Skeletal muscle tissue (tissue), 3 donors: ENCODE measurements at regions not wholly inside any gene's neighbourhood (a gene's known extent, or its start where the extent isn't known, plus 50 kb on each side); places are given as distances from the start of the nearest gene placed in this dataset.
"Not testable (repeated sequence)": the region's sequence is repeated elsewhere in the genome, so short reads cannot be mapped to it uniquely, and the experiment has no call there.

ENCODE experiments used
- H3K27ac ChIP-seq: one replicate; pipeline ENCODE4 v1.7.0; 2013; ENCODE audit warnings: mild to moderate bottlenecking, low read depth, low read length, inconsistent platforms
- H3K27me3 ChIP-seq, 3 donors: one replicate each; pipeline ENCODE4 v1.7.0; 2013; ENCODE audit warnings: low read length in 3 of 3; ENCODE audit not compliant: control insufficient read depth in 3 of 3, insufficient read depth in 3 of 3
- H3K36me3 ChIP-seq, 3 donors: one replicate each; pipeline ENCODE4 v1.7.0; 2013; ENCODE audit warnings: low read length in 3 of 3; ENCODE audit not compliant: control insufficient read depth in 3 of 3, insufficient read depth in 3 of 3
- H3K4me1 ChIP-seq, 3 donors: one replicate each; pipeline ENCODE4 v1.7.0; 2013; ENCODE audit warnings: low read length in 3 of 3, mild to moderate bottlenecking in 3 of 3; ENCODE audit not compliant: control insufficient read depth in 3 of 3, insufficient read depth in 3 of 3
- H3K4me3 ChIP-seq, 3 donors: one replicate each; pipeline ENCODE4 v1.7.0; 2013; ENCODE audit warnings: low read length in 3 of 3
- H3K9ac ChIP-seq, 3 donors: one replicate each; pipeline ENCODE4 v1.7.0; 2013; ENCODE audit warnings: low read length in 3 of 3, mild to moderate bottlenecking in 3 of 3, moderate library complexity in 2 of 3, low read depth in 1 of 3
- H3K9me3 ChIP-seq, 3 donors: one replicate each; pipeline ENCODE4 v1.7.0; 2013; ENCODE audit warnings: low read length in 3 of 3; ENCODE audit not compliant: control insufficient read depth in 3 of 3
- donor health status: Osteomylitis.

- Histone ChIP-seq H3K36me3 (no peaks in the 10 kb centered on the region), H3K27me3 (no peaks in the 10 kb centered on the region), H3K4me3 (no peak overlapping the region), H3K27ac (no peak overlapping the region), H3K9me3 (no peaks in the 10 kb centered on the region), H3K9ac (no peak overlapping the region), H3K4me1 (no peaks in the 10 kb centered on the region)
These were observed 486.0 kb downstream of the BCKDHB start for GRCh38 chr6:80592436-80592835.

- H3K9ac ChIP-seq = no peak overlapping the region
- no peaks in the 10 kb centered on the region for H3K36me3 ChIP-seq
- H3K9me3 ChIP-seq = no peaks in the 10 kb centered on the region
These were observed 479.8 kb downstream of the BCKDHB start for GRCh38 chr6:80586242-80586641.

GRCh38 chr6:80579391-80580023 lies 473.0 kb downstream of the BCKDHB start:
- no peaks in the 10 kb centered on the region for H3K9me3 ChIP-seq
- no peak overlapping the region for H3K4me3 ChIP-seq
- H3K27ac ChIP-seq = no peak overlapping the region
- H3K4me1 ChIP-seq = no peaks in the 10 kb centered on the region
- H3K36me3 ChIP-seq = no peaks in the 10 kb centered on the region
- H3K9ac ChIP-seq = no peak overlapping the region
- H3K27me3 ChIP-seq = no peaks in the 10 kb centered on the region

More at GRCh38 chr6:80586242-80586641, 479.8 kb downstream of the BCKDHB start:
- no peaks in the 10 kb centered on the region for H3K27me3 ChIP-seq
- H3K27ac ChIP-seq = no peak overlapping the region
- H3K4me3 ChIP-seq = no peak overlapping the region
- no peaks in the 10 kb centered on the region for H3K4me1 ChIP-seq

- not testable (repeated sequence) for H3K36me3 ChIP-seq, H3K4me1 ChIP-seq, H3K27ac ChIP-seq, H3K9me3 ChIP-seq, H3K9ac ChIP-seq, H3K4me3 ChIP-seq, H3K27me3 ChIP-seq
These were observed 466.8 kb downstream of the BCKDHB start for GRCh38 chr6:80573320-80573719.

- Histone ChIP-seq H3K9ac (no peak overlapping the region), H3K27me3 (no peaks in the 10 kb centered on the region), H3K27ac (no peak overlapping the region), H3K36me3 (no peaks in the 10 kb centered on the region), H3K4me1 (no peaks in the 10 kb centered on the region), H3K4me3 (no peak overlapping the region), H3K9me3 (no peaks in the 10 kb centered on the region)
These were observed 459.9 kb downstream of the BCKDHB start for GRCh38 chr6:80566361-80566760.

- Histone ChIP-seq H3K27ac (no peak overlapping the region), H3K4me1 (no peaks in the 10 kb centered on the region), H3K27me3 (no peaks in the 10 kb centered on the region), H3K36me3 (no peaks in the 10 kb centered on the region), H3K9me3 (no peaks in the 10 kb centered on the region), H3K9ac (no peak overlapping the region), H3K4me3 (no peak overlapping the region)
These were observed 446.7 kb downstream of the BCKDHB start for GRCh38 chr6:80553071-80553740.

- H3K27me3 ChIP-seq = no peaks in the 10 kb centered on the region
- no peak overlapping the region for H3K9ac ChIP-seq
- no peak overlapping the region for H3K27ac ChIP-seq
- H3K4me1 ChIP-seq = no peaks in the 10 kb centered on the region
- no peaks in the 10 kb centered on the region for H3K9me3 ChIP-seq
- no peaks in the 10 kb centered on the region for H3K36me3 ChIP-seq
- no peak overlapping the region for H3K4me3 ChIP-seq
These were observed 444.3 kb downstream of the BCKDHB start for GRCh38 chr6:80550748-80551147.

- H3K27me3 ChIP-seq = no peaks in the 10 kb centered on the region
- no peak overlapping the region for H3K27ac ChIP-seq
- H3K4me1 ChIP-seq = no peaks in the 10 kb centered on the region
- H3K36me3 ChIP-seq = no peaks in the 10 kb centered on the region
- no peak overlapping the region for H3K4me3 ChIP-seq
- no peaks in the 10 kb centered on the region for H3K9me3 ChIP-seq
- H3K9ac ChIP-seq = no peak overlapping the region
These were observed 443.8 kb downstream of the BCKDHB start for GRCh38 chr6:80550281-80550680.

- H3K9me3 ChIP-seq = no peaks in the 10 kb centered on the region
- H3K27me3 ChIP-seq = no peaks in the 10 kb centered on the region
- no peaks in the 10 kb centered on the region for H3K36me3 ChIP-seq
- H3K4me1 ChIP-seq = no peaks in the 10 kb centered on the region
- H3K27ac ChIP-seq = no peak overlapping the region
- H3K4me3 ChIP-seq = no peak overlapping the region
- H3K9ac ChIP-seq = no peak overlapping the region
These were observed 442.1 kb downstream of the BCKDHB start for GRCh38 chr6:80548532-80548931.

- Histone ChIP-seq H3K9ac (no peak overlapping the region), H3K27ac (no peak overlapping the region), H3K27me3 (no peaks in the 10 kb centered on the region), H3K36me3 (no peaks in the 10 kb centered on the region), H3K4me3 (no peak overlapping the region), H3K9me3 (no peaks in the 10 kb centered on the region), H3K4me1 (no peaks in the 10 kb centered on the region)
These were observed 441.4 kb downstream of the BCKDHB start for GRCh38 chr6:80547827-80548226.
